ENCODE measurements at regions not wholly inside any gene's neighbourhood (a gene's known extent, or its start where the extent isn't known, plus 50 kb on each side); places are given as distances from the start of the nearest gene placed in this dataset.

DNA sequence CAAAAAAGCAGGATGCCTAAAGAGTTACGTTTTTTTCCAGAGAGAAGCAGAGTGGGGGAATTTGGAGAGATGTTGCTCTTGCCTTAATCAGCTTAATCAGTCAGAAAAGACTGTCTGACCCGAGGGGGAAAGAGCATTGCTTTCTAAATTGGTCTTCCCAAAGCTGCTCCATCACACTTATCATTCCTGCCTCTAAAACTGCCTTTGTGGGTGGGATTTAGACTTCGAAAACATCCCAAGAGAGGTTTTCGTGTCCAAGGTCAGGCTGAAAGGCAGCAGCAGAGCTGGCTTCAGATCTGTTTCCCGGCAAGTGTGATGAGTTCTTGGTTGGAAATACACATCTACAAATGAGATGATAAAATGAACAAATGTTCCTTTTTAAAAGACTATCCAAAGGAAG is 155.2 kb downstream of the SH2D1A start:
- TF ChIP-seq, protein P1, sequence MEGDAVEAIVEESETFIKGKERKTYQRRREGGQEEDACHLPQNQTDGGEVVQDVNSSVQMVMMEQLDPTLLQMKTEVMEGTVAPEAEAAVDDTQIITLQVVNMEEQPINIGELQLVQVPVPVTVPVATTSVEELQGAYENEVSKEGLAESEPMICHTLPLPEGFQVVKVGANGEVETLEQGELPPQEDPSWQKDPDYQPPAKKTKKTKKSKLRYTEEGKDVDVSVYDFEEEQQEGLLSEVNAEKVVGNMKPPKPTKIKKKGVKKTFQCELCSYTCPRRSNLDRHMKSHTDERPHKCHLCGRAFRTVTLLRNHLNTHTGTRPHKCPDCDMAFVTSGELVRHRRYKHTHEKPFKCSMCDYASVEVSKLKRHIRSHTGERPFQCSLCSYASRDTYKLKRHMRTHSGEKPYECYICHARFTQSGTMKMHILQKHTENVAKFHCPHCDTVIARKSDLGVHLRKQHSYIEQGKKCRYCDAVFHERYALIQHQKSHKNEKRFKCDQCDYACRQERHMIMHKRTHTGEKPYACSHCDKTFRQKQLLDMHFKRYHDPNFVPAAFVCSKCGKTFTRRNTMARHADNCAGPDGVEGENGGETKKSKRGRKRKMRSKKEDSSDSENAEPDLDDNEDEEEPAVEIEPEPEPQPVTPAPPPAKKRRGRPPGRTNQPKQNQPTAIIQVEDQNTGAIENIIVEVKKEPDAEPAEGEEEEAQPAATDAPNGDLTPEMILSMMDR (IDR thresholded peaks at IDR 0.05): no peak
- TF ChIP-seq POLR2A (IDR thresholded peaks at IDR 0.05) (no peak), EP300 (IDR thresholded peaks at IDR 0.05) (no peak)
